KMS-11 (cell line): ENCODE measurements at regions not wholly inside any gene's neighbourhood (a gene's known extent, or its start where the extent isn't known, plus 50 kb on each side); places are given as distances from the start of the nearest gene placed in this dataset.

Source experiments
- H2AFZ ChIP-seq: fragments of 200-600 bp; sonication (generic); 2 replicates; pipeline ENCODE4 v1.6.1; 2016; ENCODE audit warnings: antibody characterized with exemption, mixed run types, low read depth
- H3K27ac ChIP-seq: fragments of 200-600 bp; sonication (generic); 2 replicates; pipeline ENCODE4 v1.6.1; 2016; ENCODE audit warnings: mild to moderate bottlenecking, mixed run types
- H3K27me3 ChIP-seq: fragments of 200-600 bp; sonication (generic); 2 replicates; pipeline ENCODE4 v1.6.1; 2017; ENCODE audit warnings: mild to moderate bottlenecking, low read depth, mixed run types, moderate library complexity; ENCODE audit not compliant: insufficient read depth
- H3K36me3 ChIP-seq: fragments of 200-600 bp; sonication (generic); 2 replicates; pipeline ENCODE4 v1.6.1; 2017; ENCODE audit warnings: mild to moderate bottlenecking, mixed run types; ENCODE audit not compliant: insufficient read depth
- H3K4me1 ChIP-seq: fragments of 200-600 bp; sonication (generic); 2 replicates; pipeline ENCODE4 v1.6.1; 2016; ENCODE audit warnings: mild to moderate bottlenecking, low read depth, mixed run types; ENCODE audit not compliant: poor library complexity, severe bottlenecking
- H3K4me2 ChIP-seq: fragments of 200-600 bp; sonication (generic); 2 replicates; pipeline ENCODE4 v1.7.0; 2016; ENCODE audit warnings: mild to moderate bottlenecking, mixed run types
- H3K4me3 ChIP-seq: fragments of 200-600 bp; sonication (generic); IDR thresholded peaks from 2 replicates; pipeline ENCODE4 v1.6.1; 2017; ENCODE audit warnings: low read depth, low read length, mixed read lengths; ENCODE audit not compliant: insufficient read depth
- H3K79me2 ChIP-seq: fragments of 200-600 bp; sonication (generic); 2 replicates; pipeline ENCODE4 v1.6.1; 2016; ENCODE audit warnings: low read depth, mixed run types; ENCODE audit not compliant: insufficient read depth
- H3K9ac ChIP-seq: fragments of 200-600 bp; sonication (generic); 2 replicates; pipeline ENCODE4 v1.6.1; 2016; ENCODE audit warnings: mild to moderate bottlenecking, mixed run types
- H4K20me1 ChIP-seq: fragments of 200-600 bp; sonication (generic); 2 replicates; pipeline ENCODE4 v1.6.1; 2016; ENCODE audit warnings: mild to moderate bottlenecking, mixed run types; ENCODE audit not compliant: insufficient read depth
- TF ChIP-seq, protein P1 (sequence below): fragments of 200-600 bp; sonication (generic); conservative IDR thresholded peaks from 2 replicates; pipeline ENCODE4 v1.6.1; 2017; ENCODE audit warnings: low read depth, mild to moderate bottlenecking, antibody characterized with exemption, low read length, moderate library complexity, mixed read lengths

DNA sequence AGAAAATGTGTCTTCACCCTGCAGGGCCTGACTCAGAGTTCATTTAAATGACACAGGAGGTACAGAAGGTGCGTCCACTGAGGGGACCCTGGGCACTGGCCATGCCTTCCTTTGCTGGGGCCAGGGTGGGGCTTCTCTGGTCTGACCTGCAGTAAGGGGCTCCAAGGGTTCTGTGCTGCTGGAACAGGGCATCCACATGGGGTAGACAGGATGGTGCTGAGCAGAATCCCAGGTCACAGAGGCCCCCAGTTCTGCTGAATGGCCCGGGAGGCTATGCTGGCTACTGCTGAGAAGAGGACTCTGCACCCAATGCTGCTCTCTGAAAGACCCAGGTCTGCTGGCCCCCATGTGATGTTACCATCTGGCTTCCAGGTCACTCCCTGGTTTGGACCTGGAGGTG, 150.4 kb upstream of the GGTLC1 start:
- no peak overlapping the region for H3K4me2 ChIP-seq
- H3K27ac ChIP-seq, result no peak overlapping the region
- H3K36me3 ChIP-seq, result no peaks in the 10 kb centered on the region
- no peak overlapping the region for H3K4me3 ChIP-seq
- H3K4me1 ChIP-seq, result no peaks in the 10 kb centered on the region
- H3K9ac ChIP-seq, result no peak overlapping the region
- H2AFZ ChIP-seq, result no peak overlapping the region
- TF ChIP-seq, protein P1, sequence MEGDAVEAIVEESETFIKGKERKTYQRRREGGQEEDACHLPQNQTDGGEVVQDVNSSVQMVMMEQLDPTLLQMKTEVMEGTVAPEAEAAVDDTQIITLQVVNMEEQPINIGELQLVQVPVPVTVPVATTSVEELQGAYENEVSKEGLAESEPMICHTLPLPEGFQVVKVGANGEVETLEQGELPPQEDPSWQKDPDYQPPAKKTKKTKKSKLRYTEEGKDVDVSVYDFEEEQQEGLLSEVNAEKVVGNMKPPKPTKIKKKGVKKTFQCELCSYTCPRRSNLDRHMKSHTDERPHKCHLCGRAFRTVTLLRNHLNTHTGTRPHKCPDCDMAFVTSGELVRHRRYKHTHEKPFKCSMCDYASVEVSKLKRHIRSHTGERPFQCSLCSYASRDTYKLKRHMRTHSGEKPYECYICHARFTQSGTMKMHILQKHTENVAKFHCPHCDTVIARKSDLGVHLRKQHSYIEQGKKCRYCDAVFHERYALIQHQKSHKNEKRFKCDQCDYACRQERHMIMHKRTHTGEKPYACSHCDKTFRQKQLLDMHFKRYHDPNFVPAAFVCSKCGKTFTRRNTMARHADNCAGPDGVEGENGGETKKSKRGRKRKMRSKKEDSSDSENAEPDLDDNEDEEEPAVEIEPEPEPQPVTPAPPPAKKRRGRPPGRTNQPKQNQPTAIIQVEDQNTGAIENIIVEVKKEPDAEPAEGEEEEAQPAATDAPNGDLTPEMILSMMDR, result no peak
- H3K79me2 ChIP-seq, result no peaks in the 10 kb centered on the region
- H4K20me1 ChIP-seq, result no peaks in the 10 kb centered on the region
- H3K27me3 ChIP-seq, result no peaks in the 10 kb centered on the region

DNA sequence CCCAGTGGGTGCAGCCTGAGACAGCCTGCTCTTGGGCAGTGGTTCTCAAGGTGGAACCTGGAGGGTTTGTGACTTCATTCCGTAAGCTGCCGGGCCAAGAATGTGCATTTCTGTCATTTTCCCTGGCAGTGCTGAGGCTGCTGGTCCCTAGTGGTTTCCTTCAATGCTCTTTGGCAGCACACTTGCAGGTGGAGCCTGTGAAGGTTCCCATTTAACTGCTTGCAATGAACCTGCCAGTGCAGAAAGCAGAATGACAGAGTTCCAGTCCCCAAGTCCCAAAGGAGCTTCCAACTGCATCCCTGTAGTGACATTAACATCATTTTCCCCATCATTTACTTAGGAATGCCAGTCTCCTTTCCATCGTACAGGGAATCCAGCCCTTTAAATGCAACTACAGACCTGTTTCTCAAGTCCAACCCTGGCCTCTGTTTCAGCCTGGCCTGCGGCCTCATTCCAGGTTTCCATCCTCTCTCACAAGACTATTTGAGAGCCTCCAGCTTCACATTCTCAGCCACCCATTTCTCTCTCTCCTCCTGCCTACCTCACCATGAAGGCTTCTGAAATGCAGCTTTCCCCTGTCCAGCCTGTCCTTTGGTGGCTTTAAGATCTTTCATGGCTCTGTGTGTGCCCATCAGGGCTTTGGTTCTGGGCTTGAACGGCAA, 149.7 kb upstream of the GGTLC1 start:
- TF ChIP-seq, protein P1, result no peak
- H3K4me2 ChIP-seq, result no peak overlapping the region
- H4K20me1 ChIP-seq, result no peaks in the 10 kb centered on the region
- no peaks in the 10 kb centered on the region for H3K27me3 ChIP-seq
- no peaks in the 10 kb centered on the region for H3K79me2 ChIP-seq
- no peaks in the 10 kb centered on the region for H3K4me1 ChIP-seq
- no peak overlapping the region for H3K4me3 ChIP-seq
- no peak overlapping the region for H2AFZ ChIP-seq
- no peak overlapping the region for H3K27ac ChIP-seq
- no peak overlapping the region for H3K9ac ChIP-seq
- H3K36me3 ChIP-seq, result no peaks in the 10 kb centered on the region

DNA sequence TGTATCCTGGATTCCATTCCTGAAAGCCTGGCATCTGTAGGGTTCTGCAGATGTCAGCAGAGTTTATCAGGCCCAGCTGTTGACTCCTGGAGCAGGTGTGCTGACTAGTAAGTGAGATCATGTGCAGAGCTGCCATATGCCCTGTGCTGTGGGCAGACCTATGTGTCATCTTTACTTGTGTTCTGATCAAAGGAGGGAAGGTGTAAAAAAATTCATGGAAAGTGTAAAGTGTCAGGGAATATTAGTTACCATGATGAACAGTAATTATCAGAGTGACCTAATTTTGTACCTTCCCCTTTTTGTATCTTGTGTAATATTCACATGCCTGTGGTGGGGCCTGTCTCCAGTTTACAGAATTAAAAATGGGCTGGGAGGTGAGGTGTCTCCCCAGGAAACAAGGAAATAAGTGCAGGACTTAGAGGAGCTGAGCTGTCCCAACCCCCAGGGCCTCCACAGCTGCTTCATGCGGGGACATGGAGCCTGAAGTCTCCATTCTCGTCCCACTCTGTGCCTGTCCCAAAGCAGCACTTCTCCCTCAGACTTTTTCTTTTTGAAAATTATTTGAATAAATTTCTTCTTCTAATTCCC, 148.2 kb upstream of the GGTLC1 start:
- no peak overlapping the region for H3K4me2 ChIP-seq
- H2AFZ ChIP-seq, result no peak overlapping the region
- no peaks in the 10 kb centered on the region for H3K79me2 ChIP-seq
- no peak overlapping the region for H3K4me3 ChIP-seq
- no peaks in the 10 kb centered on the region for H3K36me3 ChIP-seq
- TF ChIP-seq, protein P1, result no peak
- H3K4me1 ChIP-seq, result no peaks in the 10 kb centered on the region
- no peaks in the 10 kb centered on the region for H3K27me3 ChIP-seq
- H3K27ac ChIP-seq, result no peak overlapping the region
- H4K20me1 ChIP-seq, result no peaks in the 10 kb centered on the region
- H3K9ac ChIP-seq, result no peak overlapping the region

DNA sequence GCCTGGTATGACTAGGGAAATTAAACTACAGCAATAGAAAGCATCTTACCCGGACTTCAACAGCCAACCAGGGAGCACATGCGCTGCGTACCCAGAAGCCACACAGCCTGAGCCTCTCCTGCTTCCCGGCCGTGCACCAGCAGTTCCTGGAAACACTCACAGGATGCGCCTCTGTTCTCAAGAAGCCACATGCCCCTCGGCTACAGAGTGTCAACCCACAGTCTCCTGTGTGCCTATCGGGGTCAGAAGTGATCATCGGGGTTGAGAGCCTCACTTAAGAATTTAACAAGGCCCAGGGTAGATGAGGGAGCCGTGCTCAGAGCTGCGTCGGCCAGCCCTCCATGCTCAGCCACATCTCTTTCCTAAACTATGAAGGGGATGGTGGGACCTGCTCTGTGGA, 147.2 kb upstream of the GGTLC1 start:
- H3K27me3 ChIP-seq, result no peaks in the 10 kb centered on the region
- no peaks in the 10 kb centered on the region for H3K4me1 ChIP-seq
- H3K27ac ChIP-seq, result no peak overlapping the region
- no peak overlapping the region for H3K4me2 ChIP-seq
- no peaks in the 10 kb centered on the region for H3K79me2 ChIP-seq
- no peaks in the 10 kb centered on the region for H3K36me3 ChIP-seq
- no peak overlapping the region for H2AFZ ChIP-seq
- no peak overlapping the region for H3K9ac ChIP-seq
- H3K4me3 ChIP-seq, result no peak overlapping the region
- no peaks in the 10 kb centered on the region for H4K20me1 ChIP-seq
- TF ChIP-seq, protein P1, result no peak
